ENCODE measurements at regions not wholly inside any gene's neighbourhood (a gene's known extent, or its start where the extent isn't known, plus 50 kb on each side); places are given as distances from the start of the nearest gene placed in this dataset.

DNA sequence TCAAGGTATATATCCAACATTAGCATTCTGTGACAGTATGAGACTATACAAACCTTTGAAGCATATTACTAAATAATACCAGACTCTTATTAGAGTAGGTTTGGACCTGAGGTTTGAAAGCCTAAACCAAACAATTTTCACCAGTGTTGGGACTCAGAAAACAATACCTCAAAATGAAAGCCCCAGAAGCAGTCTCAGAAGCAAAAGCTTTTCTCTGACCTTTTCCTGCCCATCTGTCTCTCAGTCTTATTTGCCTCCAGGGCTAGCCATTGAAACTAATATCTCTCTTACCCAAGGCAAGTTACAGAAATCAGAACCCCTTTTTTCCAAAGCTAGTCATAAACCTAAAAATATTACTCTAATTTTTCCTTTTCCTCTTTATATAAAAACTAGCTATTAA, 163.3 kb downstream of the PTCHD1 start:
- Mint-ChIP-seq H3K27ac (ENCODE audit: unreplicated experiment) (no peak overlapping the region), H3K36me3 (ENCODE audit: low read depth, unreplicated experiment) (no peaks in the 10 kb centered on the region), H3K27me3 (ENCODE audit: low read depth, unreplicated experiment) (no peaks in the 10 kb centered on the region), H3K4me1 (ENCODE audit: low read depth, unreplicated experiment) (peaks cover 4% of the 10 kb centered on the region), H3K9me3 (ENCODE audit: unreplicated experiment) (no peaks in the 10 kb centered on the region), H3K4me3 (ENCODE audit: unreplicated experiment) (no peak overlapping the region)
- no peak for FAIRE-seq
- H3K9ac ChIP-seq (ENCODE audit: low read length): no peak overlapping the region
- no peaks in the 10 kb centered on the region for H4K20me1 ChIP-seq (ENCODE audit: insufficient read depth, low read length)
- peaks cover 5% of the 10 kb centered on the region for H3K4me1 ChIP-seq (ENCODE audit: insufficient read depth, low read length)
- TF ChIP-seq EZH2 (IDR thresholded peaks at IDR 0.05; ENCODE audit: insufficient read depth, low read length): no peak
- TF ChIP-seq, protein P1, sequence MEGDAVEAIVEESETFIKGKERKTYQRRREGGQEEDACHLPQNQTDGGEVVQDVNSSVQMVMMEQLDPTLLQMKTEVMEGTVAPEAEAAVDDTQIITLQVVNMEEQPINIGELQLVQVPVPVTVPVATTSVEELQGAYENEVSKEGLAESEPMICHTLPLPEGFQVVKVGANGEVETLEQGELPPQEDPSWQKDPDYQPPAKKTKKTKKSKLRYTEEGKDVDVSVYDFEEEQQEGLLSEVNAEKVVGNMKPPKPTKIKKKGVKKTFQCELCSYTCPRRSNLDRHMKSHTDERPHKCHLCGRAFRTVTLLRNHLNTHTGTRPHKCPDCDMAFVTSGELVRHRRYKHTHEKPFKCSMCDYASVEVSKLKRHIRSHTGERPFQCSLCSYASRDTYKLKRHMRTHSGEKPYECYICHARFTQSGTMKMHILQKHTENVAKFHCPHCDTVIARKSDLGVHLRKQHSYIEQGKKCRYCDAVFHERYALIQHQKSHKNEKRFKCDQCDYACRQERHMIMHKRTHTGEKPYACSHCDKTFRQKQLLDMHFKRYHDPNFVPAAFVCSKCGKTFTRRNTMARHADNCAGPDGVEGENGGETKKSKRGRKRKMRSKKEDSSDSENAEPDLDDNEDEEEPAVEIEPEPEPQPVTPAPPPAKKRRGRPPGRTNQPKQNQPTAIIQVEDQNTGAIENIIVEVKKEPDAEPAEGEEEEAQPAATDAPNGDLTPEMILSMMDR (IDR thresholded peaks at IDR 0.05; ENCODE audit: insufficient read depth, low read depth, low read length): no peak
- no peak for DNase-seq (ENCODE audit: low read depth)
- no peak overlapping the region for H3K27ac ChIP-seq (ENCODE audit: low read depth, low read length)
- H3K4me3 ChIP-seq (ENCODE audit: insufficient read depth, low read depth, low read length): no peak overlapping the region
- H3K36me3 ChIP-seq (ENCODE audit: insufficient read depth, low read length): no peaks in the 10 kb centered on the region
- no peak overlapping the region for H2AFZ ChIP-seq (ENCODE audit: low read depth, low read length)
- H3K79me2 ChIP-seq (ENCODE audit: insufficient read depth, low read length): no peaks in the 10 kb centered on the region
- no peaks in the 10 kb centered on the region for H3K27me3 ChIP-seq (ENCODE audit: insufficient read depth, low read length)
- H3K9me3 ChIP-seq (ENCODE audit: insufficient read depth, low read depth, low read length): no peaks in the 10 kb centered on the region
- no peak overlapping the region for H3K4me2 ChIP-seq (ENCODE audit: low read length)

DNA sequence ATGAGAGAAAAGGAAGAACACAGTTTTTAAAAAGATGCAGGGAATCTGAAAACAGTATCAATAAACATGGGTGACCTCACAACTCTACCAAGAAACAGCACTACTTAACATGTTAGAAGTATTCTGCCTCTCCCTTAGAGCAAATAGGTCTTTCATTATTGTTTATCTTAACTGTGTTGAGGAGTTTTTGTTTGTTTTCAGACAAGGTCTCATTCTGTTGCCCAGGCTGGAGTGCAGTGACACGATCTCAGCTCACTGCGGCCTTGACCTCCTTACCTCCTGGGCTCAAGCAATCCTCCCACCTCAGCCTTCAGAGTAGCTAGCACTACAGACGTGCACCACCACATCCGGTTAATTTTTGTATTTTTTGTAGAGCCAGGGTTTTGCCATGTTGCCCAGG, 165.3 kb upstream of the PRDX4 start:
- no peaks in the 10 kb centered on the region for H3K27me3 Mint-ChIP-seq (ENCODE audit: low read depth, unreplicated experiment)
- H3K27ac Mint-ChIP-seq (ENCODE audit: unreplicated experiment): no peak overlapping the region
- H3K4me3 ChIP-seq (ENCODE audit: insufficient read depth, low read depth, low read length): no peak overlapping the region
- H3K79me2 ChIP-seq (ENCODE audit: insufficient read depth, low read length): no peaks in the 10 kb centered on the region
- no peak overlapping the region for H3K4me2 ChIP-seq (ENCODE audit: low read length)
- no peak overlapping the region for H2AFZ ChIP-seq (ENCODE audit: low read depth, low read length)
- DNase-seq (ENCODE audit: low read depth): no peak
- no peaks in the 10 kb centered on the region for H3K9me3 ChIP-seq (ENCODE audit: insufficient read depth, low read depth, low read length)
- peaks cover 5% of the 10 kb centered on the region for H3K4me1 Mint-ChIP-seq (ENCODE audit: low read depth, unreplicated experiment)
- H3K4me1 ChIP-seq (ENCODE audit: insufficient read depth, low read length): peaks cover 14% of the 10 kb centered on the region
- no peaks in the 10 kb centered on the region for H3K27me3 ChIP-seq (ENCODE audit: insufficient read depth, low read length)
- H3K36me3 Mint-ChIP-seq (ENCODE audit: low read depth, unreplicated experiment): no peaks in the 10 kb centered on the region
- no peaks in the 10 kb centered on the region for H4K20me1 ChIP-seq (ENCODE audit: insufficient read depth, low read length)
- no peak overlapping the region for H3K4me3 Mint-ChIP-seq (ENCODE audit: unreplicated experiment)
- H3K9ac ChIP-seq (ENCODE audit: low read length): no peak overlapping the region
- H3K27ac ChIP-seq (ENCODE audit: low read depth, low read length): no peak overlapping the region
- peak; percentile 94 for FAIRE-seq
- TF ChIP-seq EZH2 (IDR thresholded peaks at IDR 0.05; ENCODE audit: insufficient read depth, low read length): no peak
- TF ChIP-seq, protein P1 (IDR thresholded peaks at IDR 0.05; ENCODE audit: insufficient read depth, low read depth, low read length): no peak
- no peaks in the 10 kb centered on the region for H3K36me3 ChIP-seq (ENCODE audit: insufficient read depth, low read length)
- no peaks in the 10 kb centered on the region for H3K9me3 Mint-ChIP-seq (ENCODE audit: unreplicated experiment)

DNA sequence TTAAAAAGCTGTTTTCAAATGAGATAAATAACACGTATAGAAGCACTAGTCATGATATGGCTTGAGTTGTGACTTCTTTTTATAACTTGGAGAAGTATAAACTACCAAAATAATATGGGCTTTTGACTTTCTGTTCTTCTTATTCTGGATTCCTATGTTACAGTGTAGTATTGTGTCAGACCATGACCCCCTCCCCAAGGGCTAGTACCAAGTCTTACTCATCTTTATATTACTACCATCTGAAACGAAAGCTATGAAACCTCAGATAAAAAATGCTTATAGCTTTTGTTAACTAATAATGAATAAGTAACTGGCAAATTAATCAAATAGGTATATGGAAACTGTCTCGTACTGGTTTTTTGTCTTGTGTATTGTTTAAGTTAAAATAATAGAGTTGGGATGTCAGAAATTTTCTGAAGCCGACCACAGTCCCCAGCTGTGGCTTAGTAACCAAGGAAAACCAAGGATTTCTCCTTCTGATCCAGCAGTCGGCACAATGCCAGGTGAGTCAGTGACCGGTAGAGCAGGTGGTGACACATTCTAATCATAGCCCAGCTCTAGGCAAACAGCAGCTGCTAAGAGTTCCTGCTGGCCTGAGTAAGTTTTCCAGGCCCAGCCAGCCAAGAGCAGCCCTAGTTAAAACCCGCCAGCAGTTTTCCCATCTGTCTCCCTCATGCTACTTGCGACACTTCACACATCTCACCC, 163.3 kb upstream of the PRDX4 start:
- Mint-ChIP-seq H3K4me3 (ENCODE audit: unreplicated experiment) (no peak overlapping the region), H3K36me3 (ENCODE audit: low read depth, unreplicated experiment) (no peaks in the 10 kb centered on the region), H3K4me1 (ENCODE audit: low read depth, unreplicated experiment) (peaks cover 5% of the 10 kb centered on the region), H3K9me3 (ENCODE audit: unreplicated experiment) (peaks cover 2% of the 10 kb centered on the region), H3K27ac (ENCODE audit: unreplicated experiment) (no peak overlapping the region), H3K27me3 (ENCODE audit: low read depth, unreplicated experiment) (no peaks in the 10 kb centered on the region)
- DNase-seq (ENCODE audit: low read depth) (peak; percentile 91), FAIRE-seq (no peak)
- Histone ChIP-seq H3K9me3 (ENCODE audit: insufficient read depth, low read depth, low read length) (no peaks in the 10 kb centered on the region), H3K27me3 (ENCODE audit: insufficient read depth, low read length) (no peaks in the 10 kb centered on the region), H3K36me3 (ENCODE audit: insufficient read depth, low read length) (no peaks in the 10 kb centered on the region), H3K4me3 (ENCODE audit: insufficient read depth, low read depth, low read length) (no peak overlapping the region), H3K4me1 (ENCODE audit: insufficient read depth, low read length) (peaks cover 14% of the 10 kb centered on the region), H4K20me1 (ENCODE audit: insufficient read depth, low read length) (no peaks in the 10 kb centered on the region), H3K79me2 (ENCODE audit: insufficient read depth, low read length) (no peaks in the 10 kb centered on the region), H2AFZ (ENCODE audit: low read depth, low read length) (no peak overlapping the region), H3K9ac (ENCODE audit: low read length) (peak overlapping the region; percentile 35), H3K27ac (ENCODE audit: low read depth, low read length) (peak overlapping the region; percentile 47), H3K4me2 (ENCODE audit: low read length) (peak overlapping the region; percentile 77)
- TF ChIP-seq, protein P1 (IDR thresholded peaks at IDR 0.05; ENCODE audit: insufficient read depth, low read depth, low read length): no peak
- no peak for TF ChIP-seq EZH2 (IDR thresholded peaks at IDR 0.05; ENCODE audit: insufficient read depth, low read length)

Measured in astrocyte (in vitro differentiated cells and primary cell).